Vagina (tissue), 2 donors: ENCODE measurements at regions not wholly inside any gene's neighbourhood (a gene's known extent, or its start where the extent isn't known, plus 50 kb on each side); places are given as distances from the start of the nearest gene placed in this dataset.
"Not testable (repeated sequence)": the region's sequence is repeated elsewhere in the genome, so short reads cannot be mapped to it uniquely, and the experiment has no call there.

Experiments used
- POLR2A ChIP-seq, 2 donors: fragments of 450-650 bp; IDR thresholded peaks; one replicate each; pipeline ENCODE4 v1.6.1; 2017; ENCODE audit warnings: antibody characterized with exemption in 2 of 2, mild to moderate bottlenecking in 2 of 2, moderate library complexity in 2 of 2
- TF ChIP-seq, protein P1 (sequence below), 3 experiments: fragments of 450-650 bp in 2 of 3; fragments of 200-600 bp in 1 of 3; sonication (generic) in 1 of 3; IDR thresholded peaks; one replicate each; pipeline ENCODE4 v1.5.1; 2017 to 2019; ENCODE audit warnings: antibody characterized with exemption in 3 of 3, mild to moderate bottlenecking in 2 of 3, moderate library complexity in 2 of 3

- TF ChIP-seq, protein P1, sequence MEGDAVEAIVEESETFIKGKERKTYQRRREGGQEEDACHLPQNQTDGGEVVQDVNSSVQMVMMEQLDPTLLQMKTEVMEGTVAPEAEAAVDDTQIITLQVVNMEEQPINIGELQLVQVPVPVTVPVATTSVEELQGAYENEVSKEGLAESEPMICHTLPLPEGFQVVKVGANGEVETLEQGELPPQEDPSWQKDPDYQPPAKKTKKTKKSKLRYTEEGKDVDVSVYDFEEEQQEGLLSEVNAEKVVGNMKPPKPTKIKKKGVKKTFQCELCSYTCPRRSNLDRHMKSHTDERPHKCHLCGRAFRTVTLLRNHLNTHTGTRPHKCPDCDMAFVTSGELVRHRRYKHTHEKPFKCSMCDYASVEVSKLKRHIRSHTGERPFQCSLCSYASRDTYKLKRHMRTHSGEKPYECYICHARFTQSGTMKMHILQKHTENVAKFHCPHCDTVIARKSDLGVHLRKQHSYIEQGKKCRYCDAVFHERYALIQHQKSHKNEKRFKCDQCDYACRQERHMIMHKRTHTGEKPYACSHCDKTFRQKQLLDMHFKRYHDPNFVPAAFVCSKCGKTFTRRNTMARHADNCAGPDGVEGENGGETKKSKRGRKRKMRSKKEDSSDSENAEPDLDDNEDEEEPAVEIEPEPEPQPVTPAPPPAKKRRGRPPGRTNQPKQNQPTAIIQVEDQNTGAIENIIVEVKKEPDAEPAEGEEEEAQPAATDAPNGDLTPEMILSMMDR (IDR thresholded peaks at IDR 0.05) = not testable (repeated sequence)
- not testable (repeated sequence) for TF ChIP-seq POLR2A (IDR thresholded peaks at IDR 0.05)
These were observed 75.2 kb upstream of the ERV3-1 start for GRCh38 chr7:65081669-65082055.
